NB4 (cell line): ENCODE measurements at regions not wholly inside any gene's neighbourhood (a gene's known extent, or its start where the extent isn't known, plus 50 kb on each side); places are given as distances from the start of the nearest gene placed in this dataset.

Experiments used
- DNase-seq: peaks from one replicate; pipeline ENCODE4 v3.0.0; 2010; ENCODE audit warnings: low read depth
- H3K4me3 ChIP-seq: one replicate; pipeline ENCODE4 v1.5.1; 2011; ENCODE audit warnings: mild to moderate bottlenecking, low read depth, low read length, moderate library complexity
- MYC ChIP-seq: IDR thresholded peaks from 2 replicates; pipeline ENCODE4 v1.6.1; 2011; ENCODE audit warnings: low read depth, low read length
- POLR2A ChIP-seq: IDR thresholded peaks from 2 replicates; pipeline ENCODE4 v1.6.1; 2011; ENCODE audit warnings: mild to moderate bottlenecking; ENCODE audit not compliant: insufficient read length; ENCODE audit errors: extremely low read depth
- TF ChIP-seq, protein P1 (sequence below): IDR thresholded peaks from one replicate; pipeline ENCODE4 v1.5.1; 2012; ENCODE audit warnings: low read depth, low read length
- TF ChIP-seq, protein P2 (sequence below): IDR thresholded peaks from 2 replicates; pipeline ENCODE4 v1.6.1; 2011; ENCODE audit warnings: low read depth, low read length

DNA sequence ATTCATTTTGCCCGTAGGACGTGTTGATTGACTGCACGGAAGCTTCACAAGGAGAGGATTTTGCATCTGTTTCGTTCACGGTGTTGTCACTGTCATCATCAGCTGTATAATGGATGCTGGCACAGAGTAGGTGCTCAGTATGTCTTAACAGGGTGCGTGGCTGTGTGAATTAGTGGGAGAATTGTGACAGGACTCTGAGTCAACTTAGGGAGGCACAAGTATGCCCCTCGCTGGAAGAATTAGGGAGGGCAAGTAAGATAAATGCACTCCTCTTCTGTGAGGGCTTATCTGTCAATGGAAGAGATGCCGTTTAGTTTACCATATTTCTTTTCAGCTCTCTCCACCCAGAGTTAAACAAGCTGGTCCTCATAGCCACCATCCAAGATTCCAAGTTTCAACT is 107.2 kb downstream of the TRIML1 start:
- peak; percentile 4 for DNase-seq
- H3K4me3 ChIP-seq = no peak overlapping the region
- TF ChIP-seq, protein P1, sequence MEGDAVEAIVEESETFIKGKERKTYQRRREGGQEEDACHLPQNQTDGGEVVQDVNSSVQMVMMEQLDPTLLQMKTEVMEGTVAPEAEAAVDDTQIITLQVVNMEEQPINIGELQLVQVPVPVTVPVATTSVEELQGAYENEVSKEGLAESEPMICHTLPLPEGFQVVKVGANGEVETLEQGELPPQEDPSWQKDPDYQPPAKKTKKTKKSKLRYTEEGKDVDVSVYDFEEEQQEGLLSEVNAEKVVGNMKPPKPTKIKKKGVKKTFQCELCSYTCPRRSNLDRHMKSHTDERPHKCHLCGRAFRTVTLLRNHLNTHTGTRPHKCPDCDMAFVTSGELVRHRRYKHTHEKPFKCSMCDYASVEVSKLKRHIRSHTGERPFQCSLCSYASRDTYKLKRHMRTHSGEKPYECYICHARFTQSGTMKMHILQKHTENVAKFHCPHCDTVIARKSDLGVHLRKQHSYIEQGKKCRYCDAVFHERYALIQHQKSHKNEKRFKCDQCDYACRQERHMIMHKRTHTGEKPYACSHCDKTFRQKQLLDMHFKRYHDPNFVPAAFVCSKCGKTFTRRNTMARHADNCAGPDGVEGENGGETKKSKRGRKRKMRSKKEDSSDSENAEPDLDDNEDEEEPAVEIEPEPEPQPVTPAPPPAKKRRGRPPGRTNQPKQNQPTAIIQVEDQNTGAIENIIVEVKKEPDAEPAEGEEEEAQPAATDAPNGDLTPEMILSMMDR = no peak
- TF ChIP-seq POLR2A = no peak
- TF ChIP-seq, protein P2, sequence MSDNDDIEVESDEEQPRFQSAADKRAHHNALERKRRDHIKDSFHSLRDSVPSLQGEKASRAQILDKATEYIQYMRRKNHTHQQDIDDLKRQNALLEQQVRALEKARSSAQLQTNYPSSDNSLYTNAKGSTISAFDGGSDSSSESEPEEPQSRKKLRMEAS = no peak
- no peak for TF ChIP-seq MYC

DNA sequence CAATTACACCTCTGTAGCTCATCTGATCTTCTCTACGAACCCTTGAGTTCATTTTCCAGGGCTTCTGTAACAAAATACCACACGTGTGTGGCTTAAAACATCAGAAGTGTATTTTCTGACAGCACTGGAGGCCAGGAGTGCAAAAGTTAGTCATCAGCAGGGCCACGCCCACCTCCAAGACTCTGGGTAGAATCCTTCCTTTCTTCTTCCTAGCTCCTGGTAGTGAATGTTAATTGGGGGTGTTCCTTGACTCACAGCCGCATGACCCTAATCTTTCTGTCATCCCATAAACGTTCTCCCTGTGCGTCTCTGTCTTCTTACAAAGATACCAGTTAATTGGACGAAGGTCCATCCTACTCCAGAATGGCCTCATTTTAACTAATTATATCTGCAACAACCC is 115.0 kb downstream of the TRIML1 start:
- DNase-seq = no peak
- TF ChIP-seq, protein P2 = no peak
- TF ChIP-seq, protein P1 = no peak
- no peak for TF ChIP-seq MYC
- TF ChIP-seq POLR2A = no peak
- no peak overlapping the region for H3K4me3 ChIP-seq

DNA sequence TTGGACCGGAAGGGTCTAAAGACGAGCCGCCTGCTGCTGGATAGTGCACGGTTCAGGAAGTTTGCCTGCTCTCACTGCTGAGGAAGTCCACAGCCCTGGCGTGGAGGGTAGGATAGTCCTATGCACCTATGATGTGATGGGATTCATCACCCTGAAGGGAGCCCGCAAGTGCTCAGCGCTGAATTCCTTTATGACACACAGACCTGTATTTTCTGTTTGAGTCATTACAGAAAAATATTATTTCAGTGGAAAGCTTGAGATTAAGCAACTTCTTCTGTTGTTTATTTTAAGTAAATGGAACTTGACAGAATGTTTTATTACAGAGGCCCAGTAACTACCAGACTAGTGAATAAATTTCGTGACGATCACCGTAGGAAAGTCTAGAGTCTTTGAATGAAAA is 123.2 kb downstream of the TRIML1 start:
- no peak overlapping the region for H3K4me3 ChIP-seq
- TF ChIP-seq MYC (no peak), POLR2A (no peak)
- TF ChIP-seq, protein P2 = no peak
- TF ChIP-seq, protein P1 = no peak
- DNase-seq = no peak

DNA sequence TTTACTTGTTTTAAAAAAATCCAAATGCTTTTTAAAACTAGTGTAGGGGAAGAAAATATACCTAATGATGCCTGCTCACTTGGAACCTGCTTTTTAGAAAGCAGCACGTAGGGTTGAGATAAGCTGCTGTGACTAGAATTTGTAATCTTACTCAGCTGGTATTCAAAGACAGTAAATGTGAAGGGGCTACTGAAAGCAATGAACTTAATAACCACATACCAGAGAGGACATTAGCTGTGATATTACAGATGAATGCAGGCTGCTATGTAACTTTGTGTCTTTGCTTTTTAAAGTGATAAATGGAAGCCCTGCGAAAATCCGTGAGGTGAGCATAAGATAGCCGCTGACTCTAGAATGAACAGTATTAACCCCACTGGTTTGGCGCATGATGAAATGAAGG is 124.1 kb downstream of the TRIML1 start:
- no peak overlapping the region for H3K4me3 ChIP-seq
- no peak for DNase-seq
- TF ChIP-seq MYC = no peak
- TF ChIP-seq, protein P2 = no peak
- TF ChIP-seq, protein P1 = no peak
- TF ChIP-seq POLR2A = no peak

DNA sequence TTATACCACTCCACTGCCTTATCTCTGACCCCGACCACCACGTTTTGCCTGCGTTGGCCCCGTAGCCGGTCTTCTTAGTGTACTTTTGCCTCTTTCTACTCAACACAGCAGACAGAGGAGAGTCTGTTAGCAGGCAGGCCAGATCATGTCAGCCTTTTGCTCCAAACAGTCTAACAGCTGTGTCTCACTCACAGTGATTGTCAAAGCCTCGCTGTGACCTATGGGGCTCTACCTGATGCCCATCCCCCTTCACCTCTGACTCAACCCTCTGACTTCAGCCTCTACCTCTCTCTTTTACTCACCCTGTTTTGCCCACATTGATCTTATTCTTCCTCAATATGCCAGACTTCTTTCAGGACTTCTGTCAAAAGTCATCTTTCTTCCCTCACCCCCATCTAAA is 127.1 kb downstream of the TRIML1 start:
- DNase-seq = no peak
- TF ChIP-seq MYC = no peak
- TF ChIP-seq, protein P1 = no peak
- TF ChIP-seq POLR2A = no peak
- TF ChIP-seq, protein P2 = no peak
- H3K4me3 ChIP-seq = no peak overlapping the region
